H9 (cell line): ENCODE measurements at regions not wholly inside any gene's neighbourhood (a gene's known extent, or its start where the extent isn't known, plus 50 kb on each side); places are given as distances from the start of the nearest gene placed in this dataset.

Source experiments
- DNase-seq: peaks from one replicate; pipeline ENCODE4 v3.0.0-alpha.2; 2017
- H2AFZ ChIP-seq: one replicate; pipeline ENCODE4 v1.6.1; 2013; ENCODE audit warnings: mild to moderate bottlenecking, low read length, control low read depth, moderate library complexity
- H2AK5ac ChIP-seq: 2 replicates; pipeline ENCODE4 v1.6.1; 2013; ENCODE audit warnings: low read length, control low read depth, mixed read lengths; ENCODE audit not compliant: insufficient read length
- H2BK120ac ChIP-seq: one replicate; pipeline ENCODE4 v1.6.1; 2013; ENCODE audit warnings: low read depth, mild to moderate bottlenecking, low read length, control low read depth, inconsistent platforms; ENCODE audit not compliant: poor library complexity, severe bottlenecking
- H2BK12ac ChIP-seq: 2 replicates; pipeline ENCODE4 v1.6.1; 2013; ENCODE audit warnings: low read length, control low read depth, mixed read lengths, low read depth; ENCODE audit not compliant: insufficient read length
- H2BK15ac ChIP-seq: 2 replicates; pipeline ENCODE4 v1.6.1; 2013; ENCODE audit warnings: low read depth, low read length, control low read depth
- H2BK20ac ChIP-seq: one replicate; pipeline ENCODE4 v1.6.1; 2013; ENCODE audit warnings: low read depth, mild to moderate bottlenecking, low read length, control low read depth, inconsistent platforms; ENCODE audit not compliant: poor library complexity, severe bottlenecking
- H2BK5ac ChIP-seq: 2 replicates; pipeline ENCODE4 v1.6.1; 2013; ENCODE audit warnings: low read length, control low read depth, mixed read lengths; ENCODE audit not compliant: insufficient read length
- H3K14ac ChIP-seq: 2 replicates; pipeline ENCODE4 v1.6.1; 2013; ENCODE audit warnings: low read length, control low read depth; ENCODE audit not compliant: insufficient read depth
- H3K18ac ChIP-seq: 2 replicates; pipeline ENCODE4 v1.6.1; 2013; ENCODE audit warnings: low read depth, mild to moderate bottlenecking, mixed read lengths, low read length, control low read depth; ENCODE audit not compliant: insufficient read length
- H3K23ac ChIP-seq: 2 replicates; pipeline ENCODE4 v1.6.1; 2013; ENCODE audit warnings: low read length, control low read depth, mixed read lengths, low read depth; ENCODE audit not compliant: insufficient read length
- H3K23me2 ChIP-seq: 2 replicates; pipeline ENCODE4 v1.6.1; 2013; ENCODE audit warnings: low read depth, mild to moderate bottlenecking, mixed read lengths, low read length, control low read depth; ENCODE audit not compliant: insufficient read length, poor library complexity, severe bottlenecking
- H3K27ac ChIP-seq: 2 replicates; pipeline ENCODE4 v1.5.1; 2013; ENCODE audit warnings: low read length, control low read depth, mixed read lengths, low read depth; ENCODE audit not compliant: insufficient read length
- H3K27me3 ChIP-seq: 2 replicates; pipeline ENCODE4 v1.6.1; 2013; ENCODE audit warnings: low read length, control low read depth, inconsistent platforms; ENCODE audit not compliant: insufficient read depth
- H3K4ac ChIP-seq: 2 replicates; pipeline ENCODE4 v1.6.1; 2013; ENCODE audit warnings: low read depth, mild to moderate bottlenecking, control low read depth, inconsistent platforms, low read length, moderate library complexity
- H3K4me1 ChIP-seq: 2 replicates; pipeline ENCODE4 v1.6.1; 2013; ENCODE audit warnings: low read length, control low read depth, inconsistent platforms; ENCODE audit not compliant: insufficient read depth
- H3K4me2 ChIP-seq: 2 replicates; pipeline ENCODE4 v1.6.1; 2013; ENCODE audit warnings: low read length, control low read depth, mixed read lengths; ENCODE audit not compliant: insufficient read length, insufficient read depth
- H3K56ac ChIP-seq: 2 replicates; pipeline ENCODE4 v1.6.1; 2013; ENCODE audit warnings: low read depth, mild to moderate bottlenecking, mixed read lengths, low read length, control low read depth; ENCODE audit not compliant: insufficient read length
- H3K79me1 ChIP-seq: 2 replicates; pipeline ENCODE4 v1.6.1; 2013; ENCODE audit warnings: low read depth, mild to moderate bottlenecking, moderate library complexity, low read length, control low read depth, inconsistent platforms; ENCODE audit not compliant: insufficient read depth, poor library complexity, severe bottlenecking
- H3K79me2 ChIP-seq: 2 replicates; pipeline ENCODE4 v1.6.1; 2013; ENCODE audit warnings: low read length, control low read depth, inconsistent platforms; ENCODE audit not compliant: insufficient read depth
- H3K9ac ChIP-seq: 2 replicates; pipeline ENCODE4 v1.6.1; 2013; ENCODE audit warnings: low read length, control low read depth, mixed read lengths; ENCODE audit not compliant: insufficient read length; ENCODE audit errors: extremely low read depth
- H3K9me3 ChIP-seq: one replicate; pipeline ENCODE4 v1.6.1; 2013; ENCODE audit warnings: low read depth, low read length, inconsistent platforms; ENCODE audit not compliant: control insufficient read depth
- H3T11ph ChIP-seq: one replicate; pipeline ENCODE4 v1.6.1; 2013; ENCODE audit warnings: mild to moderate bottlenecking, low read length, control low read depth, inconsistent platforms
- H4K20me1 ChIP-seq: one replicate; pipeline ENCODE4 v1.6.1; 2013; ENCODE audit not compliant: control insufficient read depth, insufficient read length, insufficient read depth
- H4K5ac ChIP-seq: 2 replicates; pipeline ENCODE4 v1.6.1; 2013; ENCODE audit warnings: low read depth, mild to moderate bottlenecking, mixed read lengths, low read length, control low read depth; ENCODE audit not compliant: insufficient read length
- H4K8ac ChIP-seq: replicated peaks from 2 replicates; pipeline ENCODE4 v1.6.1; 2013; ENCODE audit warnings: low read length, control low read depth, mixed read lengths, low read depth; ENCODE audit not compliant: insufficient read length
- H4K91ac ChIP-seq: 2 replicates; pipeline ENCODE4 v1.6.1; 2013; ENCODE audit warnings: low read depth, mild to moderate bottlenecking, moderate library complexity, mixed read lengths, low read length, control low read depth; ENCODE audit not compliant: insufficient read length
- H3K27ac Mint-ChIP-seq, 3 experiments: 2 replicates in 2 of 3; 3 replicates in 1 of 3; pipeline ENCODE4 v1.8.0; 2020 to 2021; ENCODE audit warnings: mixed read lengths in 3 of 3, mild to moderate bottlenecking in 1 of 3, moderate library complexity in 1 of 3
- H3K27me3 Mint-ChIP-seq: 2 replicates; pipeline ENCODE4 v1.8.0; 2021; ENCODE audit warnings: low read depth, mild to moderate bottlenecking, moderate library complexity, mixed read lengths
- H3K36me3 Mint-ChIP-seq, 3 experiments: 2 replicates in 2 of 3; 3 replicates in 1 of 3; pipeline ENCODE4 v1.8.0; 2020 to 2021; ENCODE audit warnings: low read depth in 3 of 3, mixed read lengths in 3 of 3; ENCODE audit not compliant: insufficient read depth in 1 of 3
- H3K4me1 Mint-ChIP-seq, 2 experiments: 2 replicates each; pipeline ENCODE4 v1.8.0; 2020; ENCODE audit warnings: mixed read lengths in 2 of 2
- H3K4me3 Mint-ChIP-seq, 2 experiments: 2 replicates in 1 of 2; 3 replicates in 1 of 2; pipeline ENCODE4 v1.8.0; 2020 to 2021; ENCODE audit warnings: mild to moderate bottlenecking in 2 of 2, mixed read lengths in 2 of 2, moderate library complexity in 1 of 2
- H3K9me3 Mint-ChIP-seq, 2 experiments: 2 replicates in 1 of 2; 3 replicates in 1 of 2; pipeline ENCODE4 v1.8.0; 2020; ENCODE audit warnings: mild to moderate bottlenecking in 2 of 2, mixed read lengths in 2 of 2, moderate library complexity in 1 of 2
- WGBS: extraction: QIAGEN DNeasy Blood & Tissue Kit; methylation state at CpG from one replicate; pipeline ENCODE4 v1.1.7; 2013; ENCODE audit warnings: missing lambda C conversion rate, low lambda C conversion rate, mixed read lengths; ENCODE audit not compliant: insufficient read length; ENCODE audit errors: extremely low coverage; 5-methylcytosine and 5-hydroxymethylcytosine counted together
- TF ChIP-seq, protein P1 (sequence below): fragments of 200-600 bp; sonication (generic); conservative IDR thresholded peaks from 3 replicates; pipeline ENCODE4 v1.8.0; 2021; ENCODE audit warnings: antibody characterized with exemption, mild to moderate bottlenecking

- Histone ChIP-seq H3K9me3 (peaks cover 6% of the 10 kb centered on the region), H3K27me3 (no peaks in the 10 kb centered on the region), H3T11ph (no peak overlapping the region), H3K4me2 (no peak overlapping the region), H3K23ac (no peak overlapping the region), H3K4me1 (no peaks in the 10 kb centered on the region), H3K27ac (no peak overlapping the region), H4K20me1 (no peaks in the 10 kb centered on the region), H2AFZ (no peak overlapping the region), H3K79me2 (no peaks in the 10 kb centered on the region), H2BK120ac (no peak overlapping the region), H4K91ac (no peak overlapping the region), H3K4ac (no peak overlapping the region), H4K8ac (no peak overlapping the region), H3K9ac (no peak overlapping the region), H2AK5ac (no peak overlapping the region), H3K18ac (no peak overlapping the region), H2BK12ac (no peak overlapping the region), H3K79me1 (no peaks in the 10 kb centered on the region), H3K14ac (no peak overlapping the region), H2BK5ac (no peak overlapping the region), H2BK15ac (no peak overlapping the region), H3K23me2 (no peaks in the 10 kb centered on the region), H2BK20ac (no peak overlapping the region), H3K56ac (no peak overlapping the region), H4K5ac (no peak overlapping the region)
- Mint-ChIP-seq H3K9me3 (peaks cover 11% of the 10 kb centered on the region in 2 experiments; a peak in 4 of 5 replicates), H3K36me3 (peaks cover 0 to 9% (median 0%) of the 10 kb centered on the region in 3 experiments; a peak in 2 of 7 replicates), H3K27ac (no peak overlapping the region), H3K4me3 (no peak overlapping the region), H3K4me1 (peaks cover 5% of the 10 kb centered on the region in 2 experiments; a peak in 1 of 4 replicates), H3K27me3 (no peaks in the 10 kb centered on the region)
- TF ChIP-seq, protein P1, sequence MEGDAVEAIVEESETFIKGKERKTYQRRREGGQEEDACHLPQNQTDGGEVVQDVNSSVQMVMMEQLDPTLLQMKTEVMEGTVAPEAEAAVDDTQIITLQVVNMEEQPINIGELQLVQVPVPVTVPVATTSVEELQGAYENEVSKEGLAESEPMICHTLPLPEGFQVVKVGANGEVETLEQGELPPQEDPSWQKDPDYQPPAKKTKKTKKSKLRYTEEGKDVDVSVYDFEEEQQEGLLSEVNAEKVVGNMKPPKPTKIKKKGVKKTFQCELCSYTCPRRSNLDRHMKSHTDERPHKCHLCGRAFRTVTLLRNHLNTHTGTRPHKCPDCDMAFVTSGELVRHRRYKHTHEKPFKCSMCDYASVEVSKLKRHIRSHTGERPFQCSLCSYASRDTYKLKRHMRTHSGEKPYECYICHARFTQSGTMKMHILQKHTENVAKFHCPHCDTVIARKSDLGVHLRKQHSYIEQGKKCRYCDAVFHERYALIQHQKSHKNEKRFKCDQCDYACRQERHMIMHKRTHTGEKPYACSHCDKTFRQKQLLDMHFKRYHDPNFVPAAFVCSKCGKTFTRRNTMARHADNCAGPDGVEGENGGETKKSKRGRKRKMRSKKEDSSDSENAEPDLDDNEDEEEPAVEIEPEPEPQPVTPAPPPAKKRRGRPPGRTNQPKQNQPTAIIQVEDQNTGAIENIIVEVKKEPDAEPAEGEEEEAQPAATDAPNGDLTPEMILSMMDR: no peak
- WGBS: no CpG with 5 or more reads among the region's 10 CpGs
- no peak for DNase-seq
Measured at GRCh38 chr2:75381032-75381431, 179.7 kb downstream of the EVA1A start.
